Lower leg skin (tissue), 4 donors: ENCODE measurements at regions not wholly inside any gene's neighbourhood (a gene's known extent, or its start where the extent isn't known, plus 50 kb on each side); places are given as distances from the start of the nearest gene placed in this dataset.

ENCODE experiments used
- DNase-seq, 2 donors: peaks; one replicate each; pipeline ENCODE4 v3.0.0-alpha.2; 2019; ENCODE audit warnings: low spot score in 2 of 2
- H3K4me3 ChIP-seq: fragments of 200-600 bp; sonication (generic); 2 replicates; pipeline ENCODE4 v1.5.1; 2017; ENCODE audit warnings: mild to moderate bottlenecking, low read depth; ENCODE audit not compliant: poor library complexity, severe bottlenecking
- CTCF ChIP-seq, 3 donors: fragments of 450-650 bp; IDR thresholded peaks; one replicate each; pipeline ENCODE4 v1.5.1; 2016; ENCODE audit warnings: antibody characterized with exemption in 3 of 3, mild to moderate bottlenecking in 3 of 3, moderate library complexity in 2 of 3
- POLR2A ChIP-seq, 2 donors: fragments of 450-650 bp; IDR thresholded peaks; one replicate each; pipeline ENCODE4 v1.6.1; 2016 to 2017; ENCODE audit warnings: antibody characterized with exemption in 2 of 2, mild to moderate bottlenecking in 1 of 2, moderate library complexity in 1 of 2
- WGBS, 2 donors: methylation state at CpG; one replicate each; pipeline ENCODE4 v1.1.5; 2018; 5-methylcytosine and 5-hydroxymethylcytosine counted together
- intact Hi-C: fragments of 100-400 bp; cut with DNase I; formaldehyde crosslinking; loops from one replicate; pipeline ENCODE4 v1.15.0; 2023; ENCODE audit warnings: low total_unique reads

- WGBS, 2 donors: 66 to 67% methylated on average over 3 of the region's 3 CpGs
- no peak for DNase-seq
- intact Hi-C loops: no loop called here
- no peak for TF ChIP-seq POLR2A (IDR thresholded peaks at IDR 0.05)
- no peak for TF ChIP-seq CTCF (IDR thresholded peaks at IDR 0.05)
- no peak overlapping the region for H3K4me3 ChIP-seq
Measured at GRCh38 chr12:16949371-16949770, 343.4 kb upstream of the LMO3 start.

- H3K4me3 ChIP-seq: no peak overlapping the region
- TF ChIP-seq POLR2A (IDR thresholded peaks at IDR 0.05): no peak
- TF ChIP-seq CTCF (IDR thresholded peaks at IDR 0.05): no peak
- DNase-seq: no peak
- intact Hi-C loops: no loop called here
Measured at GRCh38 chr12:16946704-16947103, 340.7 kb upstream of the LMO3 start.

- 31 to 42% methylated on average over 6 of the region's 6 CpGs for WGBS, 2 donors
- no peak for DNase-seq
- no peak overlapping the region for H3K4me3 ChIP-seq
- TF ChIP-seq CTCF (IDR thresholded peaks at IDR 0.05): no peak
- TF ChIP-seq POLR2A (IDR thresholded peaks at IDR 0.05): no peak
- intact Hi-C loops: no loop called here
Measured at GRCh38 chr12:16939871-16940306, 333.9 kb upstream of the LMO3 start.

GRCh38 chr12:16927259-16927658 lies 321.3 kb upstream of the LMO3 start:
- no peak for DNase-seq
- intact Hi-C loops: no loop called here
- WGBS, 2 donors: 70 to 72% methylated on average over 2 of the region's 2 CpGs
- H3K4me3 ChIP-seq: no peak overlapping the region
- TF ChIP-seq CTCF (IDR thresholded peaks at IDR 0.05): no peak

- TF ChIP-seq POLR2A (IDR thresholded peaks at IDR 0.05) (no peak), CTCF (IDR thresholded peaks at IDR 0.05) (no peak)
- H3K4me3 ChIP-seq: no peak overlapping the region
- DNase-seq: no peak
- intact Hi-C loops: no loop called here
- 79 to 82% methylated on average over 1 of the region's 1 CpG for WGBS, 2 donors
Measured at GRCh38 chr12:16920451-16920850, 314.5 kb upstream of the LMO3 start.

- TF ChIP-seq POLR2A (IDR thresholded peaks at IDR 0.05) (no peak), CTCF (IDR thresholded peaks at IDR 0.05) (no peak)
- DNase-seq: no peak
- H3K4me3 ChIP-seq: no peak overlapping the region
- intact Hi-C loops: no loop called here
Measured at GRCh38 chr12:16919551-16919950, 313.6 kb upstream of the LMO3 start.
